ENCODE measurements at regions not wholly inside any gene's neighbourhood (a gene's known extent, or its start where the extent isn't known, plus 50 kb on each side); places are given as distances from the start of the nearest gene placed in this dataset.

GRCh38 chr3:76684946-76685345, 355.0 kb upstream of the ROBO2 start:
- Mint-ChIP-seq H3K4me3 (no peak overlapping the region), H3K36me3 (ENCODE audit: low read depth) (peaks cover 4% of the 10 kb centered on the region; the same call in 1 of the 2 replicates), H3K27me3 (ENCODE audit: insufficient read depth) (no peaks in the 10 kb centered on the region), H3K4me1 (ENCODE audit: low read depth) (no peaks in the 10 kb centered on the region), H3K9me3 (peaks cover 27% of the 10 kb centered on the region), H3K27ac (no peak overlapping the region)
- no peak for TF ChIP-seq CTCF (IDR thresholded peaks at IDR 0.05)
- DNase-seq, result no peak

- DNase-seq, result no peak
- peaks cover 31% of the 10 kb centered on the region for H3K9me3 Mint-ChIP-seq
- H3K4me1 Mint-ChIP-seq (ENCODE audit: low read depth), result no peaks in the 10 kb centered on the region
- no peaks in the 10 kb centered on the region; the same call in 1 of the 2 replicates for H3K27me3 Mint-ChIP-seq (ENCODE audit: insufficient read depth)
- H3K27ac Mint-ChIP-seq, result no peak overlapping the region
- no peak overlapping the region for H3K4me3 Mint-ChIP-seq
- no peak for TF ChIP-seq CTCF (IDR thresholded peaks at IDR 0.05)
- peaks cover 4% of the 10 kb centered on the region; the same call in 1 of the 2 replicates for H3K36me3 Mint-ChIP-seq (ENCODE audit: low read depth)
Observed at GRCh38 chr3:76685858-76686257, 354.0 kb upstream of the ROBO2 start.

- Mint-ChIP-seq H3K36me3 (ENCODE audit: low read depth) (no peaks in the 10 kb centered on the region), H3K4me3 (no peak overlapping the region), H3K4me1 (ENCODE audit: low read depth) (no peaks in the 10 kb centered on the region), H3K9me3 (peaks cover 30% of the 10 kb centered on the region), H3K27me3 (ENCODE audit: insufficient read depth) (no peaks in the 10 kb centered on the region; the same call in 1 of the 2 replicates), H3K27ac (no peak overlapping the region)
- TF ChIP-seq CTCF (IDR thresholded peaks at IDR 0.05), result no peak
- DNase-seq, result no peak
Observed at GRCh38 chr3:76687019-76687418, 352.9 kb upstream of the ROBO2 start.

GRCh38 chr3:76694063-76694462, 345.8 kb upstream of the ROBO2 start:
- Mint-ChIP-seq H3K36me3 (ENCODE audit: low read depth) (no peaks in the 10 kb centered on the region), H3K4me3 (no peak overlapping the region), H3K4me1 (ENCODE audit: low read depth) (no peaks in the 10 kb centered on the region), H3K27ac (no peak overlapping the region), H3K27me3 (ENCODE audit: insufficient read depth) (no peaks in the 10 kb centered on the region; the same call in 1 of the 2 replicates), H3K9me3 (peaks cover 34% of the 10 kb centered on the region)
- no peak for TF ChIP-seq CTCF (IDR thresholded peaks at IDR 0.05)
- DNase-seq, result no peak

- peaks cover 42% of the 10 kb centered on the region for H3K9me3 Mint-ChIP-seq
- no peaks in the 10 kb centered on the region for H3K4me1 Mint-ChIP-seq (ENCODE audit: low read depth)
- TF ChIP-seq CTCF (IDR thresholded peaks at IDR 0.05), result no peak
- H3K36me3 Mint-ChIP-seq (ENCODE audit: low read depth), result no peaks in the 10 kb centered on the region
- DNase-seq, result no peak
- no peak overlapping the region for H3K4me3 Mint-ChIP-seq
- no peaks in the 10 kb centered on the region for H3K27me3 Mint-ChIP-seq (ENCODE audit: insufficient read depth)
- no peak overlapping the region for H3K27ac Mint-ChIP-seq
Observed at GRCh38 chr3:76698136-76698706, 341.7 kb upstream of the ROBO2 start.

GRCh38 chr3:76699846-76700245, 340.1 kb upstream of the ROBO2 start:
- Mint-ChIP-seq H3K27ac (no peak overlapping the region), H3K36me3 (ENCODE audit: low read depth) (no peaks in the 10 kb centered on the region), H3K4me1 (ENCODE audit: low read depth) (no peaks in the 10 kb centered on the region), H3K27me3 (ENCODE audit: insufficient read depth) (no peaks in the 10 kb centered on the region), H3K9me3 (peaks cover 49% of the 10 kb centered on the region), H3K4me3 (no peak overlapping the region)
- TF ChIP-seq CTCF (IDR thresholded peaks at IDR 0.05), result no peak
- DNase-seq, result no peak

All from HFFc6 (cell line).